Upper lobe of left lung (tissue), 4 donors: ENCODE measurements at regions not wholly inside any gene's neighbourhood (a gene's known extent, or its start where the extent isn't known, plus 50 kb on each side); places are given as distances from the start of the nearest gene placed in this dataset.

Experiments
- CTCF ChIP-seq, 6 experiments: fragments of 450-650 bp in 4 of 6; fragments of 200-600 bp in 2 of 6; sonication (generic) in 2 of 6; IDR thresholded peaks; one replicate each; pipeline ENCODE4 v1.5.1; 2016 to 2019; ENCODE audit warnings: antibody characterized with exemption in 6 of 6
- POLR2AphosphoS5 ChIP-seq, 2 donors: sonication (generic); formaldehyde crosslinking; IDR thresholded peaks; one replicate each; pipeline ENCODE4 v1.5.1; 2017; ENCODE audit warnings: antibody characterized with exemption in 2 of 2

- TF ChIP-seq CTCF (IDR thresholded peaks at IDR 0.05) (no peak), POLR2AphosphoS5 (IDR thresholded peaks at IDR 0.05) (no peak)
Observed at GRCh38 chr14:97233319-97233985, 436.3 kb downstream of the VRK1 start.
